B cell (primary cell): ENCODE measurements at regions not wholly inside any gene's neighbourhood (a gene's known extent, or its start where the extent isn't known, plus 50 kb on each side); places are given as distances from the start of the nearest gene placed in this dataset.

ENCODE experiments used
- CTCF ChIP-seq: fragments of 200-600 bp; IDR thresholded peaks from one replicate; pipeline ENCODE4 v1.8.0; 2022; ENCODE audit warnings: antibody characterized with exemption, mild to moderate bottlenecking
- EZH2 ChIP-seq: IDR thresholded peaks from 2 replicates; pipeline ENCODE4 v1.6.1; 2012; ENCODE audit warnings: borderline replicate concordance, low read depth, mild to moderate bottlenecking, moderate library complexity, low read length; ENCODE audit not compliant: insufficient read depth, poor library complexity, severe bottlenecking

- no peak for TF ChIP-seq CTCF
- no peak for TF ChIP-seq EZH2
Observed at GRCh38 chr13:90800082-90800746, 547.3 kb upstream of the MIR17HG start.
